ENCODE measurements at regions not wholly inside any gene's neighbourhood (a gene's known extent, or its start where the extent isn't known, plus 50 kb on each side); places are given as distances from the start of the nearest gene placed in this dataset.

DNA sequence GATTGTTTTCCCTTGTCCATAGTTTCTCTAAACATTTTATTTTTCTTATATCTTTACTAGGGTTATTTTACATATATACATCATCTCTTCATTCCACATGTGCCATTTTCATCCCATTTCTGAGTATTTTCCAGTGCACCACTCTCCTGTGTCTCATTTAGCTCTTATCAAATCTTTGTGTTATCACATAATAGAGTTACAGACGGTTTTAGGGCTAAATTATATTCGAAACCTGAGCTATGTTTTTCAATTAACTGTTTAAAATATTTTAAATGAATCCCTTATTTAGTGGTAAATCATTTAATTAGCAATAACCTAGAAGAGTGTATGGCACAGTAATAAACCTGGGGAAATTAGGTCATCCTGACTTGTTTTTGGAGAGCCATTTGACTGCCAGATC is 160.4 kb upstream of the DCN start:
- TF ChIP-seq, protein P1, sequence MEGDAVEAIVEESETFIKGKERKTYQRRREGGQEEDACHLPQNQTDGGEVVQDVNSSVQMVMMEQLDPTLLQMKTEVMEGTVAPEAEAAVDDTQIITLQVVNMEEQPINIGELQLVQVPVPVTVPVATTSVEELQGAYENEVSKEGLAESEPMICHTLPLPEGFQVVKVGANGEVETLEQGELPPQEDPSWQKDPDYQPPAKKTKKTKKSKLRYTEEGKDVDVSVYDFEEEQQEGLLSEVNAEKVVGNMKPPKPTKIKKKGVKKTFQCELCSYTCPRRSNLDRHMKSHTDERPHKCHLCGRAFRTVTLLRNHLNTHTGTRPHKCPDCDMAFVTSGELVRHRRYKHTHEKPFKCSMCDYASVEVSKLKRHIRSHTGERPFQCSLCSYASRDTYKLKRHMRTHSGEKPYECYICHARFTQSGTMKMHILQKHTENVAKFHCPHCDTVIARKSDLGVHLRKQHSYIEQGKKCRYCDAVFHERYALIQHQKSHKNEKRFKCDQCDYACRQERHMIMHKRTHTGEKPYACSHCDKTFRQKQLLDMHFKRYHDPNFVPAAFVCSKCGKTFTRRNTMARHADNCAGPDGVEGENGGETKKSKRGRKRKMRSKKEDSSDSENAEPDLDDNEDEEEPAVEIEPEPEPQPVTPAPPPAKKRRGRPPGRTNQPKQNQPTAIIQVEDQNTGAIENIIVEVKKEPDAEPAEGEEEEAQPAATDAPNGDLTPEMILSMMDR (IDR thresholded peaks at IDR 0.05; ENCODE audit: low read depth, low read length, missing input control): no peak
- TF ChIP-seq EGR1 (IDR thresholded peaks at IDR 0.05; ENCODE audit: low read depth in 2 of 2) (no peak), TAF1 (conservative IDR thresholded peaks at IDR 0.05) (no peak), RAD21 (IDR thresholded peaks at IDR 0.05) (no peak), YY1 (IDR thresholded peaks at IDR 0.05) (no peak), RXRA (IDR thresholded peaks at IDR 0.05) (no peak), JUND (IDR thresholded peaks at IDR 0.05) (no peak), SP1 (IDR thresholded peaks at IDR 0.05) (no peak)
- TF ChIP-seq, protein P2, sequence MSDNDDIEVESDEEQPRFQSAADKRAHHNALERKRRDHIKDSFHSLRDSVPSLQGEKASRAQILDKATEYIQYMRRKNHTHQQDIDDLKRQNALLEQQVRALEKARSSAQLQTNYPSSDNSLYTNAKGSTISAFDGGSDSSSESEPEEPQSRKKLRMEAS (IDR thresholded peaks at IDR 0.05): no peak
- TF ChIP-seq, protein P3, sequence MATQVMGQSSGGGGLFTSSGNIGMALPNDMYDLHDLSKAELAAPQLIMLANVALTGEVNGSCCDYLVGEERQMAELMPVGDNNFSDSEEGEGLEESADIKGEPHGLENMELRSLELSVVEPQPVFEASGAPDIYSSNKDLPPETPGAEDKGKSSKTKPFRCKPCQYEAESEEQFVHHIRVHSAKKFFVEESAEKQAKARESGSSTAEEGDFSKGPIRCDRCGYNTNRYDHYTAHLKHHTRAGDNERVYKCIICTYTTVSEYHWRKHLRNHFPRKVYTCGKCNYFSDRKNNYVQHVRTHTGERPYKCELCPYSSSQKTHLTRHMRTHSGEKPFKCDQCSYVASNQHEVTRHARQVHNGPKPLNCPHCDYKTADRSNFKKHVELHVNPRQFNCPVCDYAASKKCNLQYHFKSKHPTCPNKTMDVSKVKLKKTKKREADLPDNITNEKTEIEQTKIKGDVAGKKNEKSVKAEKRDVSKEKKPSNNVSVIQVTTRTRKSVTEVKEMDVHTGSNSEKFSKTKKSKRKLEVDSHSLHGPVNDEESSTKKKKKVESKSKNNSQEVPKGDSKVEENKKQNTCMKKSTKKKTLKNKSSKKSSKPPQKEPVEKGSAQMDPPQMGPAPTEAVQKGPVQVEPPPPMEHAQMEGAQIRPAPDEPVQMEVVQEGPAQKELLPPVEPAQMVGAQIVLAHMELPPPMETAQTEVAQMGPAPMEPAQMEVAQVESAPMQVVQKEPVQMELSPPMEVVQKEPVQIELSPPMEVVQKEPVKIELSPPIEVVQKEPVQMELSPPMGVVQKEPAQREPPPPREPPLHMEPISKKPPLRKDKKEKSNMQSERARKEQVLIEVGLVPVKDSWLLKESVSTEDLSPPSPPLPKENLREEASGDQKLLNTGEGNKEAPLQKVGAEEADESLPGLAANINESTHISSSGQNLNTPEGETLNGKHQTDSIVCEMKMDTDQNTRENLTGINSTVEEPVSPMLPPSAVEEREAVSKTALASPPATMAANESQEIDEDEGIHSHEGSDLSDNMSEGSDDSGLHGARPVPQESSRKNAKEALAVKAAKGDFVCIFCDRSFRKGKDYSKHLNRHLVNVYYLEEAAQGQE (IDR thresholded peaks at IDR 0.05): no peak
- TF ChIP-seq, protein P4, sequence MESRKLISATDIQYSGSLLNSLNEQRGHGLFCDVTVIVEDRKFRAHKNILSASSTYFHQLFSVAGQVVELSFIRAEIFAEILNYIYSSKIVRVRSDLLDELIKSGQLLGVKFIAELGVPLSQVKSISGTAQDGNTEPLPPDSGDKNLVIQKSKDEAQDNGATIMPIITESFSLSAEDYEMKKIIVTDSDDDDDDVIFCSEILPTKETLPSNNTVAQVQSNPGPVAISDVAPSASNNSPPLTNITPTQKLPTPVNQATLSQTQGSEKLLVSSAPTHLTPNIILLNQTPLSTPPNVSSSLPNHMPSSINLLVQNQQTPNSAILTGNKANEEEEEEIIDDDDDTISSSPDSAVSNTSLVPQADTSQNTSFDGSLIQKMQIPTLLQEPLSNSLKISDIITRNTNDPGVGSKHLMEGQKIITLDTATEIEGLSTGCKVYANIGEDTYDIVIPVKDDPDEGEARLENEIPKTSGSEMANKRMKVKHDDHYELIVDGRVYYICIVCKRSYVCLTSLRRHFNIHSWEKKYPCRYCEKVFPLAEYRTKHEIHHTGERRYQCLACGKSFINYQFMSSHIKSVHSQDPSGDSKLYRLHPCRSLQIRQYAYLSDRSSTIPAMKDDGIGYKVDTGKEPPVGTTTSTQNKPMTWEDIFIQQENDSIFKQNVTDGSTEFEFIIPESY (IDR thresholded peaks at IDR 0.05): no peak

All from liver (tissue), 3 donors.